A673 (cell line): ENCODE measurements at regions not wholly inside any gene's neighbourhood (a gene's known extent, or its start where the extent isn't known, plus 50 kb on each side); places are given as distances from the start of the nearest gene placed in this dataset.

Source experiments
- BruUV-seq: library from RNA; stranded (reverse); fragments of 400-500 nt; replicated peaks from 2 replicates; lab custom pipeline; 2021; lab: Mats Ljungman, UMichigan
- CTCF ChIA-PET: fragments of 300-600 bp; sonication (Branson Sonifier 250); formaldehyde crosslinking; loops from one replicate; lab custom pipeline; 2022; ENCODE audit warnings: antibody characterized with exemption; lab: Charles Lee
- POLR2A ChIA-PET: fragments of 300-600 bp; sonication (Branson Sonifier 250); formaldehyde crosslinking; loops from one replicate; lab custom pipeline; 2022; ENCODE audit warnings: antibody characterized with exemption; ENCODE audit not compliant: low non-redundant PET; lab: Charles Lee
- DNase-seq: peaks from one replicate; pipeline ENCODE4 v3.0.0-alpha.2; 2015; ENCODE audit warnings: low spot score
- H3K27ac ChIP-seq: fragments of 200-600 bp; sonication (generic); 2 replicates; pipeline ENCODE4 v1.5.1; 2016; ENCODE audit warnings: mixed run types, low read depth, mild to moderate bottlenecking, mixed read lengths, antibody characterized with exemption, low read length; ENCODE audit not compliant: poor library complexity, severe bottlenecking
- H3K27me3 ChIP-seq: fragments of 200-600 bp; sonication (generic); replicated peaks from 2 replicates; pipeline ENCODE4 v1.6.1; 2017; ENCODE audit warnings: mixed run types, low read depth, mild to moderate bottlenecking, mixed read lengths, antibody characterized with exemption, low read length; ENCODE audit not compliant: insufficient read depth, poor library complexity
- H3K36me3 ChIP-seq: fragments of 200-600 bp; sonication (generic); 2 replicates; pipeline ENCODE4 v1.6.1; 2016; ENCODE audit warnings: mixed run types, mild to moderate bottlenecking, mixed read lengths, antibody characterized with exemption, low read length; ENCODE audit not compliant: insufficient read depth, poor library complexity, severe bottlenecking
- H3K4me1 ChIP-seq: fragments of 200-600 bp; sonication (generic); 2 replicates; pipeline ENCODE4 v1.6.1; 2017; ENCODE audit warnings: mixed run types, mild to moderate bottlenecking, mixed read lengths, antibody characterized with exemption, low read length; ENCODE audit not compliant: insufficient read depth, poor library complexity, severe bottlenecking
- H3K4me3 ChIP-seq: fragments of 200-600 bp; sonication (generic); 2 replicates; pipeline ENCODE4 v1.5.1; 2016; ENCODE audit warnings: low read depth, mixed run types, mild to moderate bottlenecking, mixed read lengths, low read length; ENCODE audit not compliant: poor library complexity, severe bottlenecking
- H3K9me3 ChIP-seq: fragments of 200-600 bp; sonication (generic); 2 replicates; pipeline ENCODE4 v1.6.1; 2016; ENCODE audit warnings: mixed run types, low read depth, mild to moderate bottlenecking, mixed read lengths, antibody characterized with exemption, low read length; ENCODE audit not compliant: poor library complexity, severe bottlenecking
- EZH2 ChIP-seq: fragments of 200-600 bp; sonication (generic); IDR thresholded peaks from 2 replicates; pipeline ENCODE4 v1.6.1; 2017; ENCODE audit warnings: borderline replicate concordance, low read depth, mild to moderate bottlenecking, mixed read lengths, antibody characterized with exemption, low read length; ENCODE audit not compliant: poor library complexity, severe bottlenecking
- intact Hi-C: fragments of 100-400 bp; cut with micrococcal nuclease; formaldehyde crosslinking; loops from one replicate; pipeline ENCODE4 v1.10.0; 2022; ENCODE audit not compliant: unreplicated experiment
- TF ChIP-seq, protein P1 (sequence below): fragments of 300-800, 200-600 bp; sonication (generic); conservative IDR thresholded peaks from 2 replicates; pipeline ENCODE4 v1.5.1; 2017; ENCODE audit warnings: low read depth, mild to moderate bottlenecking, antibody characterized with exemption, low read length, moderate library complexity, mixed read lengths

DNA sequence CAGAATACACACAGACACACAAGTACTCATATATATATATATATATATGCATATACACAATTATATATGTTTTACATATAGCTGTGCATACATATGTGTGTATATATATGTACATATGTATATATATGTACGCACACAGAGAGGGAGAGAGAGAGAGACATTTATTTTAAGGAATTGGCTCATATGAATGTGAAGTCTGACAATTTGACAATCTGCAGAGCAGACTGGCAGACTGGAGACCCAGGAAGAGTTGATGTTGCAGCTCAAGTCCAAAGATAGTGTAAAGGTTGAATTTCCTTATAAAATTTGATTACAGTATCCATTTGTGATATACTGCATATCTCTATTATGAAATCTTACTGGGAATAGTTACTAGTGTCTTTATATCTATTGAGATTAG, 1330.3 kb upstream of the CADM2 start:
- H3K9me3 ChIP-seq = no peaks in the 10 kb centered on the region
- H3K4me3 ChIP-seq = no peak overlapping the region
- H3K36me3 ChIP-seq = no peaks in the 10 kb centered on the region
- BruUV-seq = no TSS peak
- H3K27me3 ChIP-seq = no peaks in the 10 kb centered on the region
- TF ChIP-seq EZH2 = no peak
- TF ChIP-seq, protein P1, sequence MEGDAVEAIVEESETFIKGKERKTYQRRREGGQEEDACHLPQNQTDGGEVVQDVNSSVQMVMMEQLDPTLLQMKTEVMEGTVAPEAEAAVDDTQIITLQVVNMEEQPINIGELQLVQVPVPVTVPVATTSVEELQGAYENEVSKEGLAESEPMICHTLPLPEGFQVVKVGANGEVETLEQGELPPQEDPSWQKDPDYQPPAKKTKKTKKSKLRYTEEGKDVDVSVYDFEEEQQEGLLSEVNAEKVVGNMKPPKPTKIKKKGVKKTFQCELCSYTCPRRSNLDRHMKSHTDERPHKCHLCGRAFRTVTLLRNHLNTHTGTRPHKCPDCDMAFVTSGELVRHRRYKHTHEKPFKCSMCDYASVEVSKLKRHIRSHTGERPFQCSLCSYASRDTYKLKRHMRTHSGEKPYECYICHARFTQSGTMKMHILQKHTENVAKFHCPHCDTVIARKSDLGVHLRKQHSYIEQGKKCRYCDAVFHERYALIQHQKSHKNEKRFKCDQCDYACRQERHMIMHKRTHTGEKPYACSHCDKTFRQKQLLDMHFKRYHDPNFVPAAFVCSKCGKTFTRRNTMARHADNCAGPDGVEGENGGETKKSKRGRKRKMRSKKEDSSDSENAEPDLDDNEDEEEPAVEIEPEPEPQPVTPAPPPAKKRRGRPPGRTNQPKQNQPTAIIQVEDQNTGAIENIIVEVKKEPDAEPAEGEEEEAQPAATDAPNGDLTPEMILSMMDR = no peak
- ChIA-PET CTCF (no interaction called here), POLR2A (no interaction called here)
- H3K27ac ChIP-seq = no peak overlapping the region
- intact Hi-C loops = no loop called here
- no peaks in the 10 kb centered on the region for H3K4me1 ChIP-seq
- DNase-seq = no peak

DNA sequence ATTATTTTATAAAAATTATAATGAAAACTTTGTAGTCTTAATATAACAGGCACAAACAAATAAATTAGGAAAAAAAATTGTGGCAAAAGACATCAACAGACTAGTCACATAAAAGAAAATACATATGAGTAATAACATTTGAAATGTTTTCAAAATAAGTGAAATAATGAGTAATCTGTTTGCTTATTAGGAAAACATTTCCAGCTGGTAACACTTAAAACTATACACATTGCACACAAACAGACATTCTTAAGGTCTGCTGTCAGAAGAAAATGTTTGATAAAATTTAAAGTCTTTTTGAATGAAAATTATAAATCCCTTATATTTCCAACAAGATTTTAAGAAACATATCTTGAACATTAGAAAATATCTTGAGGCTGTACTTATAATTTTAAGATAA, 1326.3 kb upstream of the CADM2 start:
- ChIA-PET CTCF (no interaction called here), POLR2A (no interaction called here)
- Histone ChIP-seq H3K4me1 (no peaks in the 10 kb centered on the region), H3K4me3 (no peak overlapping the region), H3K36me3 (no peaks in the 10 kb centered on the region), H3K9me3 (no peaks in the 10 kb centered on the region), H3K27me3 (no peaks in the 10 kb centered on the region), H3K27ac (no peak overlapping the region)
- no peak for TF ChIP-seq EZH2
- TF ChIP-seq, protein P1 = no peak
- no TSS peak for BruUV-seq
- DNase-seq = no peak
- intact Hi-C loops = no loop called here

DNA sequence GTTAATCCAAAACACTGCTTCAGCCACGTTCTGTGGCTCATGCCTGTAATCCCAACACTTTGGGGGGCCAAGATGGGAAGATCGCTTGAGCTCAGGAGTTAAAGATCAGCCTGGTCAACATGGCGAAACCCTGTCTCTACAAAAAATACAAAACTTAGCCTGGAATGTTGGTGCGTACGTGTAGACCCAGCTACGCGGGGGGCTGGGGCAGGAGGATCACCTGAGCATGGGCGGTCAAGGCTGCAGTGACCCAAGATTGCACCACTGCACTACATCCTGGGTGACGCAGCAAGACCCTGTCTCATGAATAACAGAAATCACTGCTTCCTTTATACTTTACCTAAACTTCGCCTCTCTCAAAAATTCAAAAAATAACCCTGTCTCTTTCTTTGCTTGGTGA, 1325.0 kb upstream of the CADM2 start:
- no TSS peak for BruUV-seq
- no peak overlapping the region for H3K4me3 ChIP-seq
- no peaks in the 10 kb centered on the region for H3K4me1 ChIP-seq
- CTCF ChIA-PET = no interaction called here
- H3K27me3 ChIP-seq = no peaks in the 10 kb centered on the region
- POLR2A ChIA-PET = no interaction called here
- H3K36me3 ChIP-seq = no peaks in the 10 kb centered on the region
- H3K27ac ChIP-seq = no peak overlapping the region
- intact Hi-C loops = no loop called here
- no peak for DNase-seq
- no peak for TF ChIP-seq EZH2
- TF ChIP-seq, protein P1 = no peak
- H3K9me3 ChIP-seq = no peaks in the 10 kb centered on the region
